PC-9 (cell line): ENCODE measurements at regions not wholly inside any gene's neighbourhood (a gene's known extent, or its start where the extent isn't known, plus 50 kb on each side); places are given as distances from the start of the nearest gene placed in this dataset.

Experiments used
- BruUV-seq: library from RNA; stranded (reverse); fragments of 400-500 nt; replicated peaks from 2 replicates; lab custom pipeline; 2021; lab: Mats Ljungman, UMichigan
- CTCF ChIA-PET: fragments of 300-600 bp; sonication (Branson Sonifier 250); formaldehyde crosslinking; loops from one replicate; lab custom pipeline; 2022; ENCODE audit warnings: antibody characterized with exemption; lab: Charles Lee
- POLR2A ChIA-PET: fragments of 300-600 bp; sonication (Branson Sonifier 250); formaldehyde crosslinking; loops from one replicate; lab custom pipeline; 2022; ENCODE audit warnings: antibody characterized with exemption; ENCODE audit not compliant: unreplicated experiment; lab: Charles Lee
- DNase-seq, 2 experiments: peaks; one replicate each; pipeline versions ENCODE4 v3.0.0 to v3.0.0-alpha.2; 2015 to 2022; ENCODE audit warnings: mixed read lengths in 1 of 2
- H2AFZ ChIP-seq: fragments of 200-600 bp; sonication (generic); 2 replicates; pipeline ENCODE4 v1.8.1; 2017; ENCODE audit warnings: antibody characterized with exemption
- H3F3A ChIP-seq: fragments of 200-600 bp; sonication (generic); 2 replicates; pipeline ENCODE4 v1.8.1; 2017; ENCODE audit warnings: antibody characterized with exemption, mild to moderate bottlenecking, low read depth; ENCODE audit not compliant: insufficient read depth
- H3K27ac ChIP-seq: fragments of 200-600 bp; sonication (generic); 2 replicates; pipeline ENCODE4 v1.6.1; 2016; ENCODE audit warnings: mixed run types
- H3K27me3 ChIP-seq: fragments of 200-600 bp; sonication (generic); 2 replicates; pipeline ENCODE4 v1.6.1; 2016; ENCODE audit warnings: low read depth, mixed run types; ENCODE audit not compliant: insufficient read depth
- H3K36me3 ChIP-seq: fragments of 200-600 bp; sonication (generic); 2 replicates; pipeline ENCODE4 v1.6.1; 2016; ENCODE audit warnings: low read depth, mixed run types
- H3K4me1 ChIP-seq: fragments of 200-600 bp; sonication (generic); replicated peaks from 2 replicates; pipeline ENCODE4 v1.6.1; 2016; ENCODE audit warnings: mixed run types; ENCODE audit not compliant: insufficient read depth
- H3K4me2 ChIP-seq: fragments of 200-600 bp; sonication (generic); 2 replicates; pipeline ENCODE4 v1.6.1; 2017; ENCODE audit warnings: mixed run types
- H3K4me3 ChIP-seq: fragments of 200-600 bp; sonication (generic); 2 replicates; pipeline ENCODE4 v1.6.1; 2016; ENCODE audit warnings: mixed run types
- H3K79me2 ChIP-seq: fragments of 200-600 bp; sonication (generic); 2 replicates; pipeline ENCODE4 v1.6.1; 2017; ENCODE audit warnings: low read depth, mixed run types
- H3K9me2 ChIP-seq: fragments of 200-600 bp; sonication (generic); 2 replicates; pipeline ENCODE4 v1.8.1; 2017; ENCODE audit warnings: mild to moderate bottlenecking; ENCODE audit not compliant: insufficient read depth
- H3K9me3 ChIP-seq: fragments of 200-600 bp; sonication (generic); 2 replicates; pipeline ENCODE4 v1.8.1; 2016; ENCODE audit warnings: low read depth; ENCODE audit not compliant: insufficient read depth
- H4K20me1 ChIP-seq: fragments of 200-600 bp; sonication (generic); 2 replicates; pipeline ENCODE4 v1.8.1; 2017; ENCODE audit not compliant: insufficient read depth
- CTCF ChIP-seq: fragments of 200-600 bp; sonication (generic); conservative IDR thresholded peaks from 2 replicates; pipeline ENCODE4 v1.6.1; 2017; ENCODE audit warnings: mixed run types, antibody characterized with exemption, mild to moderate bottlenecking, moderate library complexity
- EZH2 ChIP-seq: fragments of 200-600 bp; sonication (generic); IDR thresholded peaks from 2 replicates; pipeline ENCODE4 v1.8.0; 2017; ENCODE audit warnings: antibody characterized with exemption, low read depth
- intact Hi-C: fragments of 100-400 bp; cut with micrococcal nuclease; formaldehyde crosslinking; loops from one replicate; pipeline ENCODE4 v1.10.0; 2022; ENCODE audit not compliant: unreplicated experiment

- POLR2A ChIA-PET: no interaction called here
Observed at GRCh38 chr11:128188346-128189004, 398.9 kb downstream of the ETS1 start.

GRCh38 chr11:128187835-128188234, 399.5 kb downstream of the ETS1 start:
- intact Hi-C loops: no loop called here
- TF ChIP-seq EZH2: no peak
- no peak for TF ChIP-seq CTCF
- H3F3A ChIP-seq: no peaks in the 10 kb centered on the region

More at GRCh38 chr11:128188346-128189004, 398.9 kb downstream of the ETS1 start:
- Histone ChIP-seq H3F3A (no peaks in the 10 kb centered on the region), H3K79me2 (no peaks in the 10 kb centered on the region), H3K9me3 (peaks cover 9% of the 10 kb centered on the region; the same call in 1 of the 2 replicates), H3K4me3 (no peak overlapping the region), H4K20me1 (no peaks in the 10 kb centered on the region), H3K4me1 (no peaks in the 10 kb centered on the region), H3K36me3 (no peaks in the 10 kb centered on the region), H3K27ac (no peak overlapping the region), H3K9me2 (no peaks in the 10 kb centered on the region), H3K4me2 (no peak overlapping the region), H2AFZ (no peak overlapping the region; the same call in 1 of the 2 replicates), H3K27me3 (no peaks in the 10 kb centered on the region)
- CTCF ChIA-PET: no interaction called here
- no peak for TF ChIP-seq EZH2
- TF ChIP-seq CTCF: no peak
- no TSS peak for BruUV-seq
- DNase-seq: no peak
- intact Hi-C loops: no loop called here

GRCh38 chr11:128187377-128187776, 400.0 kb downstream of the ETS1 start:
- no peaks in the 10 kb centered on the region for H3F3A ChIP-seq
- POLR2A ChIA-PET: no interaction called here
- H3K9me3 ChIP-seq: peaks cover 10% of the 10 kb centered on the region; the same call in 1 of the 2 replicates
- no peak overlapping the region for H3K4me2 ChIP-seq
- no peaks in the 10 kb centered on the region for H3K27me3 ChIP-seq
- no peak for TF ChIP-seq CTCF
- no peak for TF ChIP-seq EZH2
- no peaks in the 10 kb centered on the region for H3K9me2 ChIP-seq
- H3K79me2 ChIP-seq: no peaks in the 10 kb centered on the region
- no peak overlapping the region for H3K4me3 ChIP-seq
- H3K4me1 ChIP-seq: no peaks in the 10 kb centered on the region
- CTCF ChIA-PET: no interaction called here
- H3K27ac ChIP-seq: no peak overlapping the region
- intact Hi-C loops: no loop called here
- no peaks in the 10 kb centered on the region for H3K36me3 ChIP-seq
- BruUV-seq: no TSS peak
- no peak overlapping the region for H2AFZ ChIP-seq
- H4K20me1 ChIP-seq: no peaks in the 10 kb centered on the region
- DNase-seq: no peak

More at GRCh38 chr11:128187835-128188234, 399.5 kb downstream of the ETS1 start:
- ChIA-PET CTCF (no interaction called here), POLR2A (no interaction called here)
- no peak overlapping the region for H2AFZ ChIP-seq
- H4K20me1 ChIP-seq: no peaks in the 10 kb centered on the region
- H3K4me3 ChIP-seq: no peak overlapping the region
- H3K27me3 ChIP-seq: no peaks in the 10 kb centered on the region
- H3K9me3 ChIP-seq: peaks cover 9% of the 10 kb centered on the region; the same call in 1 of the 2 replicates
- no TSS peak for BruUV-seq
- no peaks in the 10 kb centered on the region for H3K36me3 ChIP-seq
- no peak overlapping the region for H3K27ac ChIP-seq
- no peak overlapping the region for H3K4me2 ChIP-seq
- H3K79me2 ChIP-seq: no peaks in the 10 kb centered on the region
- H3K9me2 ChIP-seq: no peaks in the 10 kb centered on the region
- H3K4me1 ChIP-seq: no peaks in the 10 kb centered on the region
- no peak for DNase-seq
